ENCODE measurements at regions not wholly inside any gene's neighbourhood (a gene's known extent, or its start where the extent isn't known, plus 50 kb on each side); places are given as distances from the start of the nearest gene placed in this dataset.

GRCh38 chr20:4358552-4358951 lies 109.5 kb upstream of the ADRA1D start:
- Histone ChIP-seq H3K4me3 (ENCODE audit: low read length) (no peak overlapping the region), H3K9me3 (ENCODE audit: insufficient read depth, low read length) (no peaks in the 10 kb centered on the region), H3K27me3 (ENCODE audit: low read depth, low read length) (peaks cover 26% of the 10 kb centered on the region), H3K4me2 (ENCODE audit: low read length) (no peak overlapping the region), H3K9ac (ENCODE audit: low read length) (no peak overlapping the region), H3K4me1 (ENCODE audit: low read length) (no peaks in the 10 kb centered on the region), H3K36me3 (replicated peaks; ENCODE audit: low read depth, low read length) (no peaks in the 10 kb centered on the region), H3K79me2 (ENCODE audit: low read length) (no peaks in the 10 kb centered on the region), H4K20me1 (ENCODE audit: insufficient read depth, low read length) (no peaks in the 10 kb centered on the region), H2AFZ (ENCODE audit: low read depth, low read length) (no peak overlapping the region), H3K27ac (ENCODE audit: low read length) (no peak overlapping the region)
- TF ChIP-seq EZH2phosphoT487 (IDR thresholded peaks at IDR 0.05; ENCODE audit: low read depth) (no peak), CTCF (IDR thresholded peaks at IDR 0.05; ENCODE audit: low read depth, low read length) (no peak)

- no peaks in the 10 kb centered on the region for H3K36me3 ChIP-seq (replicated peaks; ENCODE audit: low read depth, low read length)
- no peak overlapping the region for H3K9ac ChIP-seq (ENCODE audit: low read length)
- no peak overlapping the region for H3K4me2 ChIP-seq (ENCODE audit: low read length)
- H3K79me2 ChIP-seq (ENCODE audit: low read length) = no peaks in the 10 kb centered on the region
- H2AFZ ChIP-seq (ENCODE audit: low read depth, low read length) = no peak overlapping the region
- no peak overlapping the region for H3K27ac ChIP-seq (ENCODE audit: low read length)
- H4K20me1 ChIP-seq (ENCODE audit: insufficient read depth, low read length) = no peaks in the 10 kb centered on the region
- H3K4me1 ChIP-seq (ENCODE audit: low read length) = no peaks in the 10 kb centered on the region
- no peak overlapping the region for H3K4me3 ChIP-seq (ENCODE audit: low read length)
- H3K9me3 ChIP-seq (ENCODE audit: insufficient read depth, low read length) = no peaks in the 10 kb centered on the region
- peaks cover 42% of the 10 kb centered on the region for H3K27me3 ChIP-seq (ENCODE audit: low read depth, low read length)
- no peak for TF ChIP-seq CTCF (IDR thresholded peaks at IDR 0.05; ENCODE audit: low read depth, low read length)
- TF ChIP-seq EZH2phosphoT487 (IDR thresholded peaks at IDR 0.05; ENCODE audit: low read depth) = no peak
Observed at GRCh38 chr20:4352348-4352747, 103.3 kb upstream of the ADRA1D start.

- Histone ChIP-seq H3K27ac (ENCODE audit: low read length) (no peak overlapping the region), H3K4me3 (ENCODE audit: low read length) (no peak overlapping the region), H3K79me2 (ENCODE audit: low read length) (no peaks in the 10 kb centered on the region), H4K20me1 (ENCODE audit: insufficient read depth, low read length) (no peaks in the 10 kb centered on the region), H3K9ac (ENCODE audit: low read length) (no peak overlapping the region), H2AFZ (ENCODE audit: low read depth, low read length) (no peak overlapping the region), H3K9me3 (ENCODE audit: insufficient read depth, low read length) (no peaks in the 10 kb centered on the region), H3K27me3 (ENCODE audit: low read depth, low read length) (peaks cover 40% of the 10 kb centered on the region), H3K36me3 (replicated peaks; ENCODE audit: low read depth, low read length) (no peaks in the 10 kb centered on the region), H3K4me2 (ENCODE audit: low read length) (no peak overlapping the region), H3K4me1 (ENCODE audit: low read length) (no peaks in the 10 kb centered on the region)
- TF ChIP-seq EZH2phosphoT487 (IDR thresholded peaks at IDR 0.05; ENCODE audit: low read depth) = no peak
- TF ChIP-seq CTCF (IDR thresholded peaks at IDR 0.05; ENCODE audit: low read depth, low read length) = no peak
Observed at GRCh38 chr20:4350096-4350495, 101.0 kb upstream of the ADRA1D start.

- H3K4me3 ChIP-seq (ENCODE audit: low read length) = no peak overlapping the region
- TF ChIP-seq EZH2phosphoT487 (IDR thresholded peaks at IDR 0.05; ENCODE audit: low read depth) = no peak
- TF ChIP-seq CTCF (IDR thresholded peaks at IDR 0.05; ENCODE audit: low read depth, low read length) = no peak
- H3K27ac ChIP-seq (ENCODE audit: low read length) = no peak overlapping the region
- H3K36me3 ChIP-seq (replicated peaks; ENCODE audit: low read depth, low read length) = no peaks in the 10 kb centered on the region
- no peaks in the 10 kb centered on the region for H3K9me3 ChIP-seq (ENCODE audit: insufficient read depth, low read length)
- H3K4me1 ChIP-seq (ENCODE audit: low read length) = no peaks in the 10 kb centered on the region
- H4K20me1 ChIP-seq (ENCODE audit: insufficient read depth, low read length) = no peaks in the 10 kb centered on the region
- H3K4me2 ChIP-seq (ENCODE audit: low read length) = no peak overlapping the region
- peaks cover 52% of the 10 kb centered on the region for H3K27me3 ChIP-seq (ENCODE audit: low read depth, low read length)
- no peak overlapping the region for H3K9ac ChIP-seq (ENCODE audit: low read length)
- no peaks in the 10 kb centered on the region for H3K79me2 ChIP-seq (ENCODE audit: low read length)
- H2AFZ ChIP-seq (ENCODE audit: low read depth, low read length) = no peak overlapping the region
Observed at GRCh38 chr20:4344670-4345069, 95.6 kb upstream of the ADRA1D start.
